H9 (cell line): ENCODE measurements at regions not wholly inside any gene's neighbourhood (a gene's known extent, or its start where the extent isn't known, plus 50 kb on each side); places are given as distances from the start of the nearest gene placed in this dataset.

Source experiments
- DNase-seq: peaks from one replicate; pipeline ENCODE4 v3.0.0-alpha.2; 2017
- H2AFZ ChIP-seq: one replicate; pipeline ENCODE4 v1.6.1; 2013; ENCODE audit warnings: mild to moderate bottlenecking, low read length, control low read depth, moderate library complexity
- H2AK5ac ChIP-seq: 2 replicates; pipeline ENCODE4 v1.6.1; 2013; ENCODE audit warnings: low read length, control low read depth, mixed read lengths; ENCODE audit not compliant: insufficient read length
- H2BK120ac ChIP-seq: one replicate; pipeline ENCODE4 v1.6.1; 2013; ENCODE audit warnings: low read depth, mild to moderate bottlenecking, low read length, control low read depth, inconsistent platforms; ENCODE audit not compliant: poor library complexity, severe bottlenecking
- H2BK12ac ChIP-seq: 2 replicates; pipeline ENCODE4 v1.6.1; 2013; ENCODE audit warnings: low read length, control low read depth, mixed read lengths, low read depth; ENCODE audit not compliant: insufficient read length
- H2BK15ac ChIP-seq: 2 replicates; pipeline ENCODE4 v1.6.1; 2013; ENCODE audit warnings: low read depth, low read length, control low read depth
- H2BK20ac ChIP-seq: one replicate; pipeline ENCODE4 v1.6.1; 2013; ENCODE audit warnings: low read depth, mild to moderate bottlenecking, low read length, control low read depth, inconsistent platforms; ENCODE audit not compliant: poor library complexity, severe bottlenecking
- H2BK5ac ChIP-seq: 2 replicates; pipeline ENCODE4 v1.6.1; 2013; ENCODE audit warnings: low read length, control low read depth, mixed read lengths; ENCODE audit not compliant: insufficient read length
- H3K14ac ChIP-seq: 2 replicates; pipeline ENCODE4 v1.6.1; 2013; ENCODE audit warnings: low read length, control low read depth; ENCODE audit not compliant: insufficient read depth
- H3K18ac ChIP-seq: 2 replicates; pipeline ENCODE4 v1.6.1; 2013; ENCODE audit warnings: low read depth, mild to moderate bottlenecking, mixed read lengths, low read length, control low read depth; ENCODE audit not compliant: insufficient read length
- H3K23ac ChIP-seq: 2 replicates; pipeline ENCODE4 v1.6.1; 2013; ENCODE audit warnings: low read length, control low read depth, mixed read lengths, low read depth; ENCODE audit not compliant: insufficient read length
- H3K23me2 ChIP-seq: 2 replicates; pipeline ENCODE4 v1.6.1; 2013; ENCODE audit warnings: low read depth, mild to moderate bottlenecking, mixed read lengths, low read length, control low read depth; ENCODE audit not compliant: insufficient read length, poor library complexity, severe bottlenecking
- H3K27ac ChIP-seq: 2 replicates; pipeline ENCODE4 v1.5.1; 2013; ENCODE audit warnings: low read length, control low read depth, mixed read lengths, low read depth; ENCODE audit not compliant: insufficient read length
- H3K27me3 ChIP-seq: 2 replicates; pipeline ENCODE4 v1.6.1; 2013; ENCODE audit warnings: low read length, control low read depth, inconsistent platforms; ENCODE audit not compliant: insufficient read depth
- H3K4ac ChIP-seq: 2 replicates; pipeline ENCODE4 v1.6.1; 2013; ENCODE audit warnings: low read depth, mild to moderate bottlenecking, control low read depth, inconsistent platforms, low read length, moderate library complexity
- H3K4me1 ChIP-seq: 2 replicates; pipeline ENCODE4 v1.6.1; 2013; ENCODE audit warnings: low read length, control low read depth, inconsistent platforms; ENCODE audit not compliant: insufficient read depth
- H3K4me2 ChIP-seq: 2 replicates; pipeline ENCODE4 v1.6.1; 2013; ENCODE audit warnings: low read length, control low read depth, mixed read lengths; ENCODE audit not compliant: insufficient read length, insufficient read depth
- H3K56ac ChIP-seq: 2 replicates; pipeline ENCODE4 v1.6.1; 2013; ENCODE audit warnings: low read depth, mild to moderate bottlenecking, mixed read lengths, low read length, control low read depth; ENCODE audit not compliant: insufficient read length
- H3K79me1 ChIP-seq: 2 replicates; pipeline ENCODE4 v1.6.1; 2013; ENCODE audit warnings: low read depth, mild to moderate bottlenecking, moderate library complexity, low read length, control low read depth, inconsistent platforms; ENCODE audit not compliant: insufficient read depth, poor library complexity, severe bottlenecking
- H3K79me2 ChIP-seq: 2 replicates; pipeline ENCODE4 v1.6.1; 2013; ENCODE audit warnings: low read length, control low read depth, inconsistent platforms; ENCODE audit not compliant: insufficient read depth
- H3K9ac ChIP-seq: 2 replicates; pipeline ENCODE4 v1.6.1; 2013; ENCODE audit warnings: low read length, control low read depth, mixed read lengths; ENCODE audit not compliant: insufficient read length; ENCODE audit errors: extremely low read depth
- H3K9me3 ChIP-seq: one replicate; pipeline ENCODE4 v1.6.1; 2013; ENCODE audit warnings: low read depth, low read length, inconsistent platforms; ENCODE audit not compliant: control insufficient read depth
- H3T11ph ChIP-seq: one replicate; pipeline ENCODE4 v1.6.1; 2013; ENCODE audit warnings: mild to moderate bottlenecking, low read length, control low read depth, inconsistent platforms
- H4K20me1 ChIP-seq: one replicate; pipeline ENCODE4 v1.6.1; 2013; ENCODE audit not compliant: control insufficient read depth, insufficient read length, insufficient read depth
- H4K5ac ChIP-seq: 2 replicates; pipeline ENCODE4 v1.6.1; 2013; ENCODE audit warnings: low read depth, mild to moderate bottlenecking, mixed read lengths, low read length, control low read depth; ENCODE audit not compliant: insufficient read length
- H4K8ac ChIP-seq: replicated peaks from 2 replicates; pipeline ENCODE4 v1.6.1; 2013; ENCODE audit warnings: low read length, control low read depth, mixed read lengths, low read depth; ENCODE audit not compliant: insufficient read length
- H4K91ac ChIP-seq: 2 replicates; pipeline ENCODE4 v1.6.1; 2013; ENCODE audit warnings: low read depth, mild to moderate bottlenecking, moderate library complexity, mixed read lengths, low read length, control low read depth; ENCODE audit not compliant: insufficient read length
- H3K27ac Mint-ChIP-seq, 3 experiments: 2 replicates in 2 of 3; 3 replicates in 1 of 3; pipeline ENCODE4 v1.8.0; 2020 to 2021; ENCODE audit warnings: mixed read lengths in 3 of 3, mild to moderate bottlenecking in 1 of 3, moderate library complexity in 1 of 3
- H3K27me3 Mint-ChIP-seq: 2 replicates; pipeline ENCODE4 v1.8.0; 2021; ENCODE audit warnings: low read depth, mild to moderate bottlenecking, moderate library complexity, mixed read lengths
- H3K36me3 Mint-ChIP-seq, 3 experiments: 2 replicates in 2 of 3; 3 replicates in 1 of 3; pipeline ENCODE4 v1.8.0; 2020 to 2021; ENCODE audit warnings: low read depth in 3 of 3, mixed read lengths in 3 of 3; ENCODE audit not compliant: insufficient read depth in 1 of 3
- H3K4me1 Mint-ChIP-seq, 2 experiments: 2 replicates each; pipeline ENCODE4 v1.8.0; 2020; ENCODE audit warnings: mixed read lengths in 2 of 2
- H3K4me3 Mint-ChIP-seq, 2 experiments: 2 replicates in 1 of 2; 3 replicates in 1 of 2; pipeline ENCODE4 v1.8.0; 2020 to 2021; ENCODE audit warnings: mild to moderate bottlenecking in 2 of 2, mixed read lengths in 2 of 2, moderate library complexity in 1 of 2
- H3K9me3 Mint-ChIP-seq, 2 experiments: 2 replicates in 1 of 2; 3 replicates in 1 of 2; pipeline ENCODE4 v1.8.0; 2020; ENCODE audit warnings: mild to moderate bottlenecking in 2 of 2, mixed read lengths in 2 of 2, moderate library complexity in 1 of 2
- CTCF ChIP-seq: fragments of 200-600 bp; sonication (generic); conservative IDR thresholded peaks from 3 replicates; pipeline ENCODE4 v1.8.0; 2021; ENCODE audit warnings: antibody characterized with exemption, mild to moderate bottlenecking
- WGBS: extraction: QIAGEN DNeasy Blood & Tissue Kit; methylation state at CpG from one replicate; pipeline ENCODE4 v1.1.7; 2013; ENCODE audit warnings: missing lambda C conversion rate, low lambda C conversion rate, mixed read lengths; ENCODE audit not compliant: insufficient read length; ENCODE audit errors: extremely low coverage; 5-methylcytosine and 5-hydroxymethylcytosine counted together

GRCh38 chr2:83862600-83862999 lies 596.5 kb downstream of the SUCLG1 start:
- Histone ChIP-seq H2AK5ac (no peak overlapping the region), H3K27me3 (no peaks in the 10 kb centered on the region), H2AFZ (no peak overlapping the region), H3T11ph (no peak overlapping the region), H2BK15ac (no peak overlapping the region), H3K23me2 (no peaks in the 10 kb centered on the region), H3K4ac (no peak overlapping the region), H3K79me2 (no peaks in the 10 kb centered on the region), H3K4me2 (no peak overlapping the region), H3K27ac (no peak overlapping the region), H2BK12ac (no peak overlapping the region), H3K4me1 (no peaks in the 10 kb centered on the region), H4K20me1 (no peaks in the 10 kb centered on the region), H4K91ac (no peak overlapping the region), H3K9me3 (no peaks in the 10 kb centered on the region), H3K14ac (no peak overlapping the region), H3K23ac (no peak overlapping the region), H2BK20ac (no peak overlapping the region), H4K8ac (no peak overlapping the region), H4K5ac (no peak overlapping the region), H2BK5ac (no peak overlapping the region), H3K56ac (no peak overlapping the region), H3K79me1 (no peaks in the 10 kb centered on the region), H3K18ac (no peak overlapping the region), H3K9ac (no peak overlapping the region), H2BK120ac (no peak overlapping the region)
- Mint-ChIP-seq H3K27me3 (no peaks in the 10 kb centered on the region), H3K4me1 (peaks cover 6% of the 10 kb centered on the region in 2 experiments; a peak in 3 of 4 replicates), H3K9me3 (peaks cover 0 to 3% of the 10 kb centered on the region in 2 experiments; a peak in 1 of 5 replicates), H3K4me3 (no peak overlapping the region), H3K27ac (no peak overlapping the region), H3K36me3 (no peaks in the 10 kb centered on the region)
- no peak for TF ChIP-seq CTCF
- WGBS, result no CpG with 5 or more reads among the region's 2 CpGs
- DNase-seq, result no peak
